ENCODE measurements at regions not wholly inside any gene's neighbourhood (a gene's known extent, or its start where the extent isn't known, plus 50 kb on each side); places are given as distances from the start of the nearest gene placed in this dataset.

DNA sequence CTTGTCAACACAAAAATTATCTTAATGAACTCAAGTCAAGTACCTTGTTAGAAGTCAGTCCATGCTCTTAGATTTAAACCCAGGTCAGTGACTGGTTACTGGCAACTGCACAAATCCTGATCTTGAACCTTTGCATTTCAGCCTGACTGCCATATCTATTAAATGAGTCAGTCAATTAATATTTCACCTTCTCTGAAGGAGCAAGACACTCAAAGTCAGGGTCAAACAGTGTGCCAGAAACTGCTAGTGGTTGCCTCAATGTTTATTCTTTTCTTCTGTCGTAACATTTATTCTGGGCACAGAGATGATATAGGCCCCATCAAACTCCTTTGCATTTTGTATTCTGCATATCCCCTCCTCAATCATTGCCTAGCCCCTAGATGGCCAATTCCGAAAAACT, 193.9 kb upstream of the MOCS1 start:
- Histone ChIP-seq H2BK5ac (ENCODE audit: low read depth, low read length, poor library complexity, severe bottlenecking) (no peak overlapping the region), H2BK120ac (ENCODE audit: low read depth, low read length) (no peak overlapping the region), H3K4me3 (ENCODE audit: insufficient read depth, low read depth, low read length) (no peak overlapping the region), H4K20me1 (ENCODE audit: insufficient read depth, low read length) (no peaks in the 10 kb centered on the region), H3K9me1 (ENCODE audit: insufficient read depth, low read length) (no peaks in the 10 kb centered on the region), H3K36me3 (ENCODE audit: control insufficient read depth, insufficient read depth, low read length) (no peaks in the 10 kb centered on the region), H3K23ac (ENCODE audit: low read depth, low read length) (no peak overlapping the region), H2BK15ac (ENCODE audit: low read depth, low read length) (no peak overlapping the region), H3K9ac (ENCODE audit: low read depth, low read length) (no peak overlapping the region), H4K8ac (ENCODE audit: low read depth in 2 of 2, low read length in 2 of 2) (no peak overlapping the region), H3K18ac (ENCODE audit: low read depth, low read length) (no peak overlapping the region), H2AK9ac (replicated peaks; ENCODE audit: low read depth, low read length, poor library complexity) (no peak overlapping the region), H3K27ac (ENCODE audit: insufficient read depth, low read length) (no peak overlapping the region), H3K56ac (ENCODE audit: extremely low read depth, insufficient read depth, low read length) (no peak overlapping the region), H3K79me1 (ENCODE audit: low read depth in 1 of 2, low read length in 2 of 2) (no peaks in the 10 kb centered on the region), H3K27me3 (ENCODE audit: control insufficient read depth, insufficient read depth, low read length) (no peaks in the 10 kb centered on the region), H3K9me3 (ENCODE audit: control insufficient read depth, insufficient read depth, low read length) (peaks cover 4% of the 10 kb centered on the region), H4K91ac (ENCODE audit: insufficient read depth, low read depth, low read length) (no peak overlapping the region), H2AK5ac (ENCODE audit: low read depth, low read length) (no peak overlapping the region), H2BK20ac (ENCODE audit: low read depth, low read length) (no peak overlapping the region), H3K4me1 (ENCODE audit: control insufficient read depth, insufficient read depth, low read length) (no peaks in the 10 kb centered on the region), H3K14ac (replicated peaks; ENCODE audit: low read depth, low read length) (no peak overlapping the region), H2AFZ (replicated peaks; ENCODE audit: low read length, poor library complexity) (no peak overlapping the region), H3K4me2 (ENCODE audit: low read depth, low read length) (no peak overlapping the region), H4K5ac (ENCODE audit: low read depth, low read length) (no peak overlapping the region), H3K4ac (ENCODE audit: low read depth, low read length) (no peak overlapping the region)
- POLR2A ChIA-PET (ENCODE audit: unreplicated experiment), result no interaction called here
- intact Hi-C loops (cut with micrococcal nuclease), result no loop called here
- no TSS peak for BruUV-seq (replicated peaks)
- DNase-seq (no peak), ATAC-seq (ENCODE audit: low read depth) (no peak)
- dilution Hi-C loops (cut with HindIII; ENCODE audit: low sequenced_read_pairs, unreplicated experiment), result no loop called here
- CTCF ChIA-PET, result no interaction called here
- TF ChIP-seq POLR2A (IDR thresholded peaks at IDR 0.05; ENCODE audit: low read depth, low read length) (no peak), MAZ (IDR thresholded peaks at IDR 0.05; ENCODE audit: borderline replicate concordance, low read depth, low read length) (no peak), FOS (IDR thresholded peaks at IDR 0.05; ENCODE audit: low read depth, low read length) (no peak), RCOR1 (IDR thresholded peaks at IDR 0.05; ENCODE audit: insufficient replicate concordance, low read length) (no peak), RFX5 (IDR thresholded peaks at IDR 0.05; ENCODE audit: low read depth, low read length) (no peak)
- in situ Hi-C loops (cut with MboI; ENCODE audit: low sequenced_read_pairs), result no loop called here
- no CpG with 5 or more reads among the region's 2 CpGs for WGBS, 2 experiments (ENCODE audit: extremely low coverage in 2 of 2, insufficient read length in 1 of 2)

Measured in IMR-90 (cell line).